Ovary (tissue), 7 donors: ENCODE measurements at regions not wholly inside any gene's neighbourhood (a gene's known extent, or its start where the extent isn't known, plus 50 kb on each side); places are given as distances from the start of the nearest gene placed in this dataset.

Source experiments
- DNase-seq, 5 donors: peaks; one replicate each; pipeline ENCODE4 v3.0.0-alpha.2; 2019 to 2020
- H3K27ac ChIP-seq, 2 donors: fragments of 200-600 bp; one replicate each; pipeline versions ENCODE4 v1.5.1 to v1.8.0; 2019 to 2022
- H3K27me3 ChIP-seq: fragments of 200-600 bp; one replicate; pipeline ENCODE4 v1.8.0; 2022
- H3K36me3 ChIP-seq: fragments of 200-600 bp; sonication (generic); one replicate; pipeline ENCODE4 v1.5.1; 2019
- H3K4me1 ChIP-seq: one replicate; pipeline ENCODE4 v1.8.1; 2013; ENCODE audit warnings: mild to moderate bottlenecking, moderate library complexity; ENCODE audit not compliant: insufficient read depth
- H3K4me3 ChIP-seq: fragments of 200-600 bp; sonication (generic); one replicate; pipeline ENCODE4 v1.5.1; 2017
- H3K9me3 ChIP-seq, 2 donors: fragments of 200-600 bp in 1 of 2; sonication (generic) in 1 of 2; one replicate each; pipeline versions ENCODE4 v1.5.1 to v1.8.1; 2013 to 2019; ENCODE audit warnings: mild to moderate bottlenecking in 1 of 2, moderate library complexity in 1 of 2
- CTCF ChIP-seq, 3 donors: fragments of 450-650 bp in 2 of 3; fragments of 200-600 bp in 1 of 3; IDR thresholded peaks; one replicate each; pipeline versions ENCODE4 v1.5.1 to v1.8.0; 2016 to 2022; ENCODE audit warnings: antibody characterized with exemption in 3 of 3, mild to moderate bottlenecking in 1 of 3
- EP300 ChIP-seq: sonication (generic); formaldehyde crosslinking; IDR thresholded peaks from one replicate; pipeline ENCODE4 v1.6.1; 2017; ENCODE audit warnings: antibody characterized with exemption
- POLR2A ChIP-seq: fragments of 450-650 bp; IDR thresholded peaks from one replicate; pipeline ENCODE4 v1.6.1; 2017; ENCODE audit warnings: antibody characterized with exemption, mild to moderate bottlenecking, moderate library complexity
- WGBS, 3 donors: extraction: QIAGEN DNeasy Blood & Tissue Kit in 1 of 3; methylation state at CpG; one replicate each; pipeline versions ENCODE4 v1.1.5 to v1.1.7; 2013 to 2017; 5-methylcytosine and 5-hydroxymethylcytosine counted together
- intact Hi-C, 4 donors: fragments of 100-400 bp; cut with DNase I; formaldehyde crosslinking; loops; one replicate each; pipeline versions ENCODE4 v1.11.0 to v1.15.1; 2022 to 2023
- donor health status: DM: no; HTN: no; CAD: no; lungs with moderate emphysema.
- donor health status: DM: no; HTN: no; CAD: no.
- donor health status: Bipolar disorder and iron deficiency.
- donor health status: DM: no; HTN: no; CAD: no.
- donor health status: DM: yes; HTN: yes; CAD: no.

- Histone ChIP-seq H3K9me3 (no peaks in the 10 kb centered on the region), H3K4me3 (no peak overlapping the region), H3K27me3 (no peaks in the 10 kb centered on the region), H3K4me1 (no peaks in the 10 kb centered on the region), H3K27ac (no peak overlapping the region), H3K36me3 (no peaks in the 10 kb centered on the region)
- intact Hi-C loops: no loop called here
- WGBS, 3 donors: 3 to 27% (median 17%) methylated on average over 1 of the region's 1 CpG
- no peak for DNase-seq
- TF ChIP-seq CTCF (IDR thresholded peaks at IDR 0.05) (no peak), EP300 (no peak), POLR2A (no peak)
These were observed 1057.5 kb downstream of the LRFN5 start for GRCh38 chr14:42664190-42664589.

DNA sequence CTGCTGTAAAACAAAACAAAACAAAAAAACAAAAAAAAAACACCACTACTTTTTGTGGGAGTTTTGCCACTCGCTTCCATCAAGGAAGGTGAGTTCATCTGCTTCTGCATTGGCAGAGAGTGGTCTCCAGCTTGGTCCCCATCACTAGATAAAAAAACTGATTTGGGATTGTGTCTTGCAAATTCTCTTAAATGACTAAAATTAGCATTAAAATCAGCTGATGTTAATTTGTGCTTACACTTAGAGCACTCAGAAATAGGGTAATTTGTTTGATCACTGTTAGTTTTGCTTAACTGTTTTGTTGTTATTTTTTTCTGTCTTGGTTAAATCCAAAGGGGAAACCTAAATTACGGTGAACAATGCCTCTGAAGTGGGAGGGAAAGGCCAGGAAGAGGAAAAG is 1048.0 kb downstream of the LRFN5 start:
- H3K36me3 ChIP-seq: no peaks in the 10 kb centered on the region
- no peak overlapping the region for H3K27ac ChIP-seq
- 42 to 51% (median 47%) methylated on average over 2 of the region's 2 CpGs for WGBS, 3 donors
- intact Hi-C loops: no loop called here
- H3K9me3 ChIP-seq: no peaks in the 10 kb centered on the region
- no peak overlapping the region for H3K4me3 ChIP-seq
- TF ChIP-seq CTCF (IDR thresholded peaks at IDR 0.05) (no peak), POLR2A (no peak), EP300 (no peak)
- H3K27me3 ChIP-seq: no peaks in the 10 kb centered on the region
- no peaks in the 10 kb centered on the region for H3K4me1 ChIP-seq
- DNase-seq: no peak

- Histone ChIP-seq H3K4me3 (no peak overlapping the region), H3K27me3 (no peaks in the 10 kb centered on the region), H3K9me3 (no peaks in the 10 kb centered on the region), H3K27ac (no peak overlapping the region), H3K36me3 (no peaks in the 10 kb centered on the region), H3K4me1 (no peaks in the 10 kb centered on the region)
- TF ChIP-seq POLR2A: no peak
- TF ChIP-seq CTCF (IDR thresholded peaks at IDR 0.05): no peak
- no peak for TF ChIP-seq EP300
- 89 to 96% (median 96%) methylated on average over 3 of the region's 3 CpGs for WGBS, 3 donors
- intact Hi-C loops: no loop called here
- no peak for DNase-seq
These were observed 1036.1 kb downstream of the LRFN5 start for GRCh38 chr14:42642787-42643186.

DNA sequence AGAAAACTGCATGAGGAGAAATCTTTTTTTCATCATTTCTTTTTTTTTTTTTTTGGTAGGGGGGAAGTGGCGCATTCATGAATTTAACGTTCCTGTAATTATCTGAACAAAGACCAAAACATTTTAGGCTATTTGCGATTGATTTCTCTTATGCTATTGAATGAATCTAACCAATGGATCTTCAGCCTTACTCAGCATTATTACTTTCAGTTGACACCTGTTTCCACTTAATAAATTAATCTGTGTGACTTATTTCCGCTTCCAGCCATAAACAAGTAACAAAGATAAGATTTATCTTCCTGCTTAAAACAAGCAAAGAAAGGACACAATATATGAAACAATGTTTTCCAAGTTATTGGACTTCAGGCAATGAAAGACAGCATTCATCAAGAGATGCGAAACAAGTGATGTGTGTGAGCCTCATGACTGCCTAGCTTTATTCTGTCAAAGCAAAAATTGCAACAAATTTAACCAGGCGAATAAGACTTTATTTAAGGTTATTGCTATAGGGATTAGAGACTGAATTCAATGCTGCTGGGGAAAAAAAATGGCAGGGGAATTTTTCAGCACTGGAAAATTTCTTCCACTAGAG is 1026.9 kb downstream of the LRFN5 start:
- 84 to 85% (median 85%) methylated on average over 6 of the region's 6 CpGs for WGBS, 3 donors
- intact Hi-C loops: no loop called here
- H3K27ac ChIP-seq: no peak overlapping the region
- no peak for TF ChIP-seq CTCF (IDR thresholded peaks at IDR 0.05)
- TF ChIP-seq POLR2A: no peak
- no peak for TF ChIP-seq EP300
- no peaks in the 10 kb centered on the region for H3K27me3 ChIP-seq
- no peak overlapping the region for H3K4me3 ChIP-seq
- DNase-seq: no peak
- no peaks in the 10 kb centered on the region for H3K9me3 ChIP-seq
- no peaks in the 10 kb centered on the region for H3K36me3 ChIP-seq
- no peaks in the 10 kb centered on the region for H3K4me1 ChIP-seq
